Hepatocyte (in vitro differentiated cells): ENCODE measurements at regions not wholly inside any gene's neighbourhood (a gene's known extent, or its start where the extent isn't known, plus 50 kb on each side); places are given as distances from the start of the nearest gene placed in this dataset.

Experiments used
- CTCF ChIP-seq: fragments of 200-600 bp; sonication (generic); IDR thresholded peaks from 2 replicates; pipeline ENCODE4 v1.5.1; 2016; ENCODE audit warnings: antibody characterized with exemption, mild to moderate bottlenecking; ENCODE audit not compliant: poor library complexity
- EZH2 ChIP-seq: fragments of 200-600 bp; sonication (generic); IDR thresholded peaks from 2 replicates; pipeline ENCODE4 v1.6.1; 2016; ENCODE audit warnings: antibody characterized with exemption, mild to moderate bottlenecking, borderline replicate concordance
- EZH2phosphoT487 ChIP-seq: fragments of 200-600 bp; sonication (generic); IDR thresholded peaks from one replicate; pipeline ENCODE4 v1.6.1; 2018; ENCODE audit warnings: antibody characterized with exemption, mild to moderate bottlenecking, low read depth, moderate library complexity; ENCODE audit not compliant: unreplicated experiment, severe bottlenecking

DNA sequence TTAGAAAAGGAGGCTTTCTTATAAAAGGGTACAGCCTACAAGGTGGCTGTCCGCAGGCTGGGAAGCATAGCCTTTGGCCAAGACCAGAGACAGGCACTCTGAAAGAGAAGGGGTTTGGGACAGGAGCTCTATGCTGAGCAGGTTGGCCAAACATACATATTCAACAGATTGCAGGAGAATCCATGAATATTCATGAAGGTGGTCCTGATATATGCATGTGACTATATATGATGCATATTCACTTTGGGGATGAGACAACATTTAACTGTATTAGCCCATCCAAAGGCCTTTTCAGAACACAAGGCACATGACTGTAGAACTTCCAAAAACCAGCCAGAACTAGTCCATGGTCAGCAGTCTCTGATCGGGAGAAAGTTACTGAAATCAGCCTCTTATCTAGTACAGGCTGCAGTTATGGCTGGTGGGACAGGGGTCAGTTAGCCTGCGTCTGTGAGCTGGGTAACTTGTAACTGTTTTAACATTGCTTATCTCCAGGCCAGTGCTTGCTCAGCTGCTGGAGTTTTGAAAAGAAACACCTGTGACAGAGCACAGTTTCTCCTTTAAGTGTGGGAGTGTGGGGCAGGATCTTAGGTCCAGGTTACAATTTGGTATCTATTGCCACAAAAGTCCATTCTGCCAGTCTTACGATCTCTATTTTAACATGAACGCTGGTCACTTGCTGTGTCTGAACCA is 924.2 kb downstream of the UQCRFS1 start:
- TF ChIP-seq CTCF (no peak), EZH2 (no peak), EZH2phosphoT487 (no peak)
